Right atrium auricular region (tissue), 2 donors: ENCODE measurements at regions not wholly inside any gene's neighbourhood (a gene's known extent, or its start where the extent isn't known, plus 50 kb on each side); places are given as distances from the start of the nearest gene placed in this dataset.

ENCODE experiments used
- DNase-seq: peaks from one replicate; pipeline ENCODE4 v3.0.0-alpha.2; 2019; ENCODE audit warnings: low spot score
- H3K27ac ChIP-seq, 2 donors: fragments of 200-600 bp; sonication (generic); 1 replicate in 1 of 2; 2 replicates in 1 of 2; pipeline ENCODE4 v1.5.1; 2016 to 2019
- H3K27me3 ChIP-seq, 2 donors: fragments of 200-600 bp; sonication (generic); one replicate each; pipeline versions ENCODE4 v1.5.1 to v1.6.0; 2017 to 2019
- H3K36me3 ChIP-seq: fragments of 200-600 bp; sonication (generic); one replicate; pipeline ENCODE4 v1.5.1; 2016
- H3K4me1 ChIP-seq, 2 donors: fragments of 200-600 bp; sonication (generic); one replicate each; pipeline versions ENCODE4 v1.5.1 to v1.6.0; 2017 to 2019
- H3K4me3 ChIP-seq, 2 donors: fragments of 200-600 bp; sonication (generic); 1 replicate in 1 of 2; 2 replicates in 1 of 2; pipeline ENCODE4 v1.5.1; 2017 to 2019; ENCODE audit warnings: mild to moderate bottlenecking in 1 of 2, moderate library complexity in 1 of 2
- H3K9me3 ChIP-seq, 2 donors: fragments of 200-600 bp; sonication (generic); one replicate each; pipeline ENCODE4 v1.5.1; 2019
- CTCF ChIP-seq, 2 donors: fragments of 200-600 bp; sonication (generic); IDR thresholded peaks; one replicate each; pipeline ENCODE4 v1.5.1; 2019; ENCODE audit warnings: antibody characterized with exemption in 2 of 2

- no peak for TF ChIP-seq CTCF (IDR thresholded peaks at IDR 0.05)
- H3K36me3 ChIP-seq, result no peaks in the 10 kb centered on the region
- H3K4me3 ChIP-seq, result no peak overlapping the region
- H3K4me1 ChIP-seq, result no peaks in the 10 kb centered on the region
- no peaks in the 10 kb centered on the region for H3K9me3 ChIP-seq
- DNase-seq, result no peak
- H3K27me3 ChIP-seq, result no peaks in the 10 kb centered on the region
- no peak overlapping the region for H3K27ac ChIP-seq
Measured at GRCh38 chr7:17532861-17533404, 234.5 kb downstream of the AHR start.

GRCh38 chr7:17534348-17534747, 235.9 kb downstream of the AHR start:
- no peak for DNase-seq
- no peaks in the 10 kb centered on the region for H3K27me3 ChIP-seq
- no peak for TF ChIP-seq CTCF (IDR thresholded peaks at IDR 0.05)
- no peak overlapping the region for H3K4me3 ChIP-seq
- no peaks in the 10 kb centered on the region for H3K36me3 ChIP-seq
- no peaks in the 10 kb centered on the region for H3K4me1 ChIP-seq
- H3K9me3 ChIP-seq, result no peaks in the 10 kb centered on the region
- H3K27ac ChIP-seq, result no peak overlapping the region

GRCh38 chr7:17535776-17536175, 237.3 kb downstream of the AHR start:
- H3K36me3 ChIP-seq, result no peaks in the 10 kb centered on the region
- H3K9me3 ChIP-seq, result no peaks in the 10 kb centered on the region
- no peak overlapping the region for H3K27ac ChIP-seq
- TF ChIP-seq CTCF (IDR thresholded peaks at IDR 0.05), result no peak
- no peak overlapping the region for H3K4me3 ChIP-seq
- H3K27me3 ChIP-seq, result no peaks in the 10 kb centered on the region
- no peak for DNase-seq
- H3K4me1 ChIP-seq, result no peaks in the 10 kb centered on the region

DNA sequence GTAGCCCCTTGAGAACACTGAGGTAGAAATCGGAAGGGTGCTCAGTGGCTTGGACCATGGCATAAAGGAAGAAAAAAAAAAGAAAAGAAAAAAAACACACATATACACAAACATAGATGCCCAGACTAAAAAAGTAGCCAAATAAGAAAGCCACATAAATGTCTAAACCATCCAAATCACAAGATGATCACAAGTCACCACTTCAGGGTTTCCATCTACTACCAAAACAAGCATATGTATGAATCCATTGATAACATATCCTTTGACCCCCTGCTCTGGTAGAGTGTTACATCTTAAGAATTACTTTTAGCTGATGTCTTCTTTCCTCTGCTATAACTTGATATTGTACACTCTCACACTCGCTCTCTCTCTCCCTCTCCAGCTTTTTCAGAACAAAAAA, 245.9 kb downstream of the AHR start:
- Histone ChIP-seq H3K36me3 (no peaks in the 10 kb centered on the region), H3K4me1 (peaks cover 0 to 24% of the 10 kb centered on the region in 2 donors), H3K9me3 (no peaks in the 10 kb centered on the region), H3K27me3 (no peaks in the 10 kb centered on the region), H3K4me3 (no peak overlapping the region), H3K27ac (no peak overlapping the region)
- TF ChIP-seq CTCF (IDR thresholded peaks at IDR 0.05), result no peak
- DNase-seq, result no peak

DNA sequence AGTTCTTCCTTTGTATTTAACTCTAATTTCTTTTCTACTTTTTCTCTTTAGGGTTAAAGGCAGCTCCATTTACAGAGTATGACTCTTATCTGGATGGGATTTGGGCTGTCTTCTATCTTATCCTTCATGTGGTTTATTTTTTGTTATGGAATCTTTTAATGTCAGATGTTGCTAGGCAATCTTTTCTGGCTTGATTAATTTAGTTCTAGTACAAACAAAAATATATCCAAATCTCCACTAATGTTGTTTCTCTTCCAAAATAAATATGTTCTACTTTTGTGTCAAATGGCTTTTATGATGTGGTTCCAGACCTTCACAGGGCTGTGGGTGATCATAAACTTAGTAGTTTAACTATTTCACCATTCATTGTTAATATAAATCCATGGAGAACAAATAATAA, 246.9 kb downstream of the AHR start:
- no peaks in the 10 kb centered on the region for H3K36me3 ChIP-seq
- DNase-seq, result no peak
- H3K27ac ChIP-seq, result no peak overlapping the region
- no peak overlapping the region for H3K4me3 ChIP-seq
- H3K27me3 ChIP-seq, result no peaks in the 10 kb centered on the region
- no peaks in the 10 kb centered on the region for H3K9me3 ChIP-seq
- H3K4me1 ChIP-seq, result peaks cover 0 to 24% of the 10 kb centered on the region in 2 donors
- no peak for TF ChIP-seq CTCF (IDR thresholded peaks at IDR 0.05)

DNA sequence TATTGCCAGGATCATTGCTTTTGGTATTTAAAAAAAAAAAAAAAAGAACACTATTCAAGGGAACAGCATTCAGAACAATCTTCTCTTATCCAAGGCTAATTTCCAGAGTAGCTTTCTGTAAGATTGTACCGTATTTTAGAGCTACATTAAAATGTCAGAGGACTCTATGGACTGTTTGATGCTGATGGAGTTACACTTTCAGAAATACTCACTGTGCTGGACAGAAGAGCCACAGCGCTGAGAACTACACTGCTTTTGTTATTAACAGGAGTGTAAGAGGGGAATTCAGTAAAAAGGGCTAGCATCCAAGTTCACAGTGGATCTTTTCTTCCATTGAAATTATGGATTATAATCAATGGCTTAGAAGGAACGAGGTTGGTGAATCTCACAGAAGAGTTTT, 247.7 kb downstream of the AHR start:
- Histone ChIP-seq H3K4me1 (peaks cover 0 to 24% of the 10 kb centered on the region in 2 donors), H3K36me3 (no peaks in the 10 kb centered on the region), H3K4me3 (no peak overlapping the region), H3K9me3 (no peaks in the 10 kb centered on the region), H3K27ac (peak overlapping the region in 1 of 2 donors; percentile 25), H3K27me3 (no peaks in the 10 kb centered on the region)
- TF ChIP-seq CTCF (IDR thresholded peaks at IDR 0.05), result no peak
- DNase-seq, result no peak
